ENCODE measurements at regions not wholly inside any gene's neighbourhood (a gene's known extent, or its start where the extent isn't known, plus 50 kb on each side); places are given as distances from the start of the nearest gene placed in this dataset.

DNA sequence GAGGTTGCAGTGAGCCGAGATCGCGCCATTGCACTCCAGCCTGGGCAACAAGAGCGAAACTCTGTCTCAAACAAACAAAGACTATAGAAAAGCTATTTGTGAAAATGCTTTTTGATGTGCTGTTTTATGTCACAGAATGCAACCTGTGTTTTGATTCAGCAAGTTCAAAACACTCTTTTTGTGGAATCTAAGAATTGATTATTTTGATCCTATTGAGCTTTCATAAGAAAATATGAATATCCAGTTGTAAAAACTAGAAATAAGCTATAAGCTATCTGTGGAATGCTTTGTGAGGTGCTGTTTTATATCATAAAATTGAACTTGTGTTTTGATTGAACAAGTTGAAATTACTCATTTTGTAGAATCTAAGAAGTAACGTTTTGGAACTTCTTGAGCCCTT is 110.7 kb upstream of the VPREB1 start:
- 77 to 80% methylated on average over 5 of the region's 5 CpGs for WGBS, 2 donors (ENCODE audit: low coverage in 1 of 2)
- Histone ChIP-seq H3K9me3 (no peaks in the 10 kb centered on the region), H3K27ac (no peak overlapping the region), H3K4me1 (no peaks in the 10 kb centered on the region), H3K27me3 (peaks cover 8% of the 10 kb centered on the region), H3K4me3 (no peak overlapping the region), H3K36me3 (no peaks in the 10 kb centered on the region)
- no peak for ATAC-seq
- TF ChIP-seq, protein P1, sequence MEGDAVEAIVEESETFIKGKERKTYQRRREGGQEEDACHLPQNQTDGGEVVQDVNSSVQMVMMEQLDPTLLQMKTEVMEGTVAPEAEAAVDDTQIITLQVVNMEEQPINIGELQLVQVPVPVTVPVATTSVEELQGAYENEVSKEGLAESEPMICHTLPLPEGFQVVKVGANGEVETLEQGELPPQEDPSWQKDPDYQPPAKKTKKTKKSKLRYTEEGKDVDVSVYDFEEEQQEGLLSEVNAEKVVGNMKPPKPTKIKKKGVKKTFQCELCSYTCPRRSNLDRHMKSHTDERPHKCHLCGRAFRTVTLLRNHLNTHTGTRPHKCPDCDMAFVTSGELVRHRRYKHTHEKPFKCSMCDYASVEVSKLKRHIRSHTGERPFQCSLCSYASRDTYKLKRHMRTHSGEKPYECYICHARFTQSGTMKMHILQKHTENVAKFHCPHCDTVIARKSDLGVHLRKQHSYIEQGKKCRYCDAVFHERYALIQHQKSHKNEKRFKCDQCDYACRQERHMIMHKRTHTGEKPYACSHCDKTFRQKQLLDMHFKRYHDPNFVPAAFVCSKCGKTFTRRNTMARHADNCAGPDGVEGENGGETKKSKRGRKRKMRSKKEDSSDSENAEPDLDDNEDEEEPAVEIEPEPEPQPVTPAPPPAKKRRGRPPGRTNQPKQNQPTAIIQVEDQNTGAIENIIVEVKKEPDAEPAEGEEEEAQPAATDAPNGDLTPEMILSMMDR (IDR thresholded peaks at IDR 0.05) = no peak
- TF ChIP-seq EP300 (IDR thresholded peaks at IDR 0.05) (no peak), POLR2A (IDR thresholded peaks at IDR 0.05) (no peak), POLR2AphosphoS5 (IDR thresholded peaks at IDR 0.05) (no peak)

DNA sequence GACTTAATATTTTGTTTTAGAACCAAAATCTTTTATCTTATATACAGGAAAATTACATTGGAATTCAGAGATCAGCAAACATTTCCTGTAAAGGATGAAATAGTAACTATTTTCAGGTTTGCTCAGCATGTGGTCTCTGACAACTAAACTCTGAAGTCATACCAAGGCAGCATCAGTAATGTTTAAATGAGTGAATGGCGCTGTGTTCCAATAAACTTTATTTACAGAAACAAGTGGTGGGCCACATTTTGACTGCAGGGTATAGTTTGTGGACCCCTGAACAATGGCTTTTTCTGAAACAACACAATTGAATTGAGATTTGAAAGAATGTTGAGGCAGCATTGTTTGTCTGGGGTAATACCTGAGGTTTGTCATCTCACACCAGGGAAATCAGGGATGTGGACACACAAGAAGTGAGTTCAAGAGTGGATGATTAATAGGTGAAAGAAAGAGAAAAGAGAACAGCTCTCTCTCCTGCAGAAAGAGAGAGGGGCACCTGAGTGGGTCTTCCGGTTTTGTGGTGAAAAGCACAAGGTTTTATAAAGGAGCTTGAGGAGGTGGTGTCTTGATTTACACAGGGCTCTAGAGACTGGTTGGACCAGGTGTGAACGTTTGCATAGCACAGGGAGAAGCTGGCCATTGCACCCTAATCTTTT is 113.5 kb upstream of the VPREB1 start:
- Histone ChIP-seq H3K4me3 (no peak overlapping the region), H3K4me1 (no peaks in the 10 kb centered on the region), H3K9me3 (no peaks in the 10 kb centered on the region), H3K27ac (no peak overlapping the region), H3K27me3 (no peaks in the 10 kb centered on the region), H3K36me3 (no peaks in the 10 kb centered on the region)
- TF ChIP-seq, protein P1 (IDR thresholded peaks at IDR 0.05) = no peak
- TF ChIP-seq EP300 (IDR thresholded peaks at IDR 0.05) = no peak
- no peak for ATAC-seq
- 58 to 77% methylated on average over 3 of the region's 3 CpGs for WGBS, 2 donors (ENCODE audit: low coverage in 1 of 2)

DNA sequence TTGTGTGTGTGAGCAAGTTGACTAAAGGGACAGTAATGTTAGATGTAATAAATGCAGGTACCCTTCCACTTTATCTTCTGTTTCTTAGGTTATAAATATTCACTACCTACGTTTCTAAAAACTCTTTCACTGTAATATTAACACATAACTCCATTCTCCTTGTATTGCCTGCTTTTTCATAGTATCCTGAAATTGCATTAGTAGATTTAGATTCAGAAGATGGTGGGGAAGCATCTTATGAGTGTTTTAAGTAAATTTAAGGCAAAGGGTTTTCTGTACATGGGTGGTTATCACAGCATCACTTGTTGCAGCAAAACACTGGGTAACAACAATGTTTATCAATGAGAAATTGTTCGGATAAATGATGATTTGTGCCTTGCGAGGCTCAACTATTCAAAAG is 115.2 kb upstream of the VPREB1 start:
- 64 to 67% methylated on average over 3 of the region's 3 CpGs for WGBS, 2 donors (ENCODE audit: low coverage in 1 of 2)
- Histone ChIP-seq H3K36me3 (no peaks in the 10 kb centered on the region), H3K27me3 (peaks cover 15% of the 10 kb centered on the region), H3K4me3 (no peak overlapping the region), H3K9me3 (no peaks in the 10 kb centered on the region), H3K4me1 (no peaks in the 10 kb centered on the region), H3K27ac (no peak overlapping the region)
- TF ChIP-seq POLR2A (IDR thresholded peaks at IDR 0.05) (no peak), EP300 (IDR thresholded peaks at IDR 0.05) (no peak), POLR2AphosphoS5 (IDR thresholded peaks at IDR 0.05) (no peak)
- TF ChIP-seq, protein P1 (IDR thresholded peaks at IDR 0.05) = no peak
- no peak for ATAC-seq

DNA sequence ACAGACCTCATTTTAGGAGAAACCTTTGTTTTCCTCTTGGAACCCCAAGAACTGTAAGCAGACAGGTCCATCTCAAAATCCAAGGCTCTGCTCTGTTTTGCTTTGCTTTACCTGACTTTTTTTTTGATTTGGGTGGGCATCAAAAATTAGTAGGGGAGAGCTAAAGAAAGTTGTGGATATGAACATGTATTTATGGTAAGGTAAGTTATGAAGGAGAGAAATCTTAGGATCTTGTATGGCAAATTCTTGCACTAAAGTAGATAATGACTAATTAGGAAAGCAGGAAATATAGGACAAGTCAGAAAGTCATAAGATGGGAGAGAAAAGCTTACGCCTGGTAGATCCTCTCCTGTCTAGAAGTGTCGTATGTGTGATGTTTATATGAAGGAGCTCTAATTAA is 116.1 kb upstream of the VPREB1 start:
- H3K9me3 ChIP-seq = no peaks in the 10 kb centered on the region
- H3K4me3 ChIP-seq = no peak overlapping the region
- TF ChIP-seq, protein P1 (IDR thresholded peaks at IDR 0.05) = no peak
- TF ChIP-seq EP300 (IDR thresholded peaks at IDR 0.05) (no peak), POLR2A (IDR thresholded peaks at IDR 0.05) (no peak), POLR2AphosphoS5 (IDR thresholded peaks at IDR 0.05) (no peak)
- no peaks in the 10 kb centered on the region for H3K36me3 ChIP-seq
- ATAC-seq = no peak
- no peak overlapping the region for H3K27ac ChIP-seq
- peaks cover 24% of the 10 kb centered on the region for H3K27me3 ChIP-seq
- H3K4me1 ChIP-seq = no peaks in the 10 kb centered on the region
- 56 to 73% methylated on average over 2 of the region's 2 CpGs for WGBS, 2 donors (ENCODE audit: low coverage in 1 of 2)

DNA sequence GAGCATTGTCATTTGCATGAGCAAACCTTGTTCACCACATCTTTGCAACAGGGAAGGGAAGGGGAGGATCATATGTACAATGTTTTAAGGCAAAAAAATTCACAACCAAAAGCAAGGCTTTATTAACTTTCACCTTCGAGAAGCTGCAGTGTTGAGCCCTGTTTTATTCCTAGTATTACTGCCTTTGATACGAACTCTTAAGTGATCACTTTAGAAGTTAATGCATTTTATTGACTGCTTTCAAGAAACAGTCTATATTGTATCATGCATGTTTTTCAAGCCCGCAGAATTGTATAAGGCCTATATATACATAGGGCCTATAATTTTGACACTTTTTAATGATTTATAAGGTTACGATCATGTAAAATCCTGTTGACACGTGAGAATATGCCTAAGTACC is 117.5 kb upstream of the VPREB1 start:
- TF ChIP-seq POLR2AphosphoS5 (IDR thresholded peaks at IDR 0.05) (no peak), POLR2A (IDR thresholded peaks at IDR 0.05) (no peak)
- no peak for ATAC-seq
- WGBS, 2 donors (ENCODE audit: low coverage in 1 of 2) = 71 to 91% methylated on average over 5 of the region's 5 CpGs

More for the DNA sequence above, 117.5 kb upstream of the VPREB1 start:
- Histone ChIP-seq H3K27ac (no peak overlapping the region), H3K4me1 (no peaks in the 10 kb centered on the region), H3K9me3 (no peaks in the 10 kb centered on the region), H3K27me3 (peaks cover 38% of the 10 kb centered on the region), H3K36me3 (no peaks in the 10 kb centered on the region), H3K4me3 (no peak overlapping the region)
